ENCODE measurements at regions not wholly inside any gene's neighbourhood (a gene's known extent, or its start where the extent isn't known, plus 50 kb on each side); places are given as distances from the start of the nearest gene placed in this dataset.
A peak's percentile ranks its signal among the peaks of the same experiment; 100 is the strongest.

DNA sequence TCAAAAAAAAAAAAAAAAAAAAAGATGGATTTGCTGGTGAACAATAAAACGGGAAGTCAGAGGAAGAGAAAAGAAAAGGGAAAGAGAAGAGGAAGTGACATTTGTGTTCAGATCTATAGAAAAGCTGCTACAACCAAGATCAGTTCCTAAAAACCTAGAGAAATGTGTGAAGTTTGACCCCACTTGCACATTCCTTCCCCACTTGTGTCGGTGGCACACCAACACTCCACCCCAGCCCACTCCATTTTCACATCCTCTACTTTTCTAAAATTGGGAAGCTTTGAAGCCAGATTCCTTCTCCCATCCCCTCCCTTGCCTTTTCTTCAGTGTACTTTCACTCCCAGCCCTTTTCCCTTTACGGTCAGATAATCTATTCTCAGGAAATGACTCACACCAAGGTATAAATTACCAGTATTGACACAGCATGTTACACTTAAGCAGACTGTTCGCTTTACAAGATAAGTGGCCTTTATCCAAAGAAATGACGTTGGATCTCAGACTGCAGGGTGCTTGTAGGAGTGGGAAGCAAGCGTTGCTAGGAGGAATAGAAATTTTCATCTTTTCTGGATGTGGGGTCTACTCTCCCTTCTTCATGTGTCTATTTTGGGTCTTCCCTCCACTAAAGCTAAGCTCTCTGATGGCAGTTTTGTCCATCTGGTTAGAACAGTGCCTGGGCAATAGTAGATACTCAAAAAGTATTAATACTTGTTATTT, 92.5 kb upstream of the ADGRF1 start:
- peak overlapping the region; percentile 59 for H3K4me2 ChIP-seq (replicated peaks; ENCODE audit: extremely low read depth, low read length, poor library complexity, severe bottlenecking)
- H4K20me1 ChIP-seq (ENCODE audit: insufficient read depth, low read length) = no peaks in the 10 kb centered on the region
- WGBS (ENCODE audit: insufficient coverage) = 0% methylated on average over 1 of the region's 6 CpGs
- H2AFZ ChIP-seq (ENCODE audit: insufficient read depth, low read depth, low read length, poor library complexity, severe bottlenecking) = no peak overlapping the region
- H3K36me3 ChIP-seq (replicated peaks in 1 of 2; ENCODE audit: control insufficient read depth in 1 of 2, insufficient read depth in 2 of 2, low read length in 2 of 2) = no peaks in the 10 kb centered on the region
- no peaks in the 10 kb centered on the region for H3K36me3 Mint-ChIP-seq
- intact Hi-C loops (cut with micrococcal nuclease) = loop anchor here in 1 of 2 donors (10.0 kb wide), 1 partner anchor 110 kb away; no protein-coding TSS in a partner anchor
- no peaks in the 10 kb centered on the region for H3K27me3 ChIP-seq (ENCODE audit: control insufficient read depth in 2 of 2, insufficient read depth in 2 of 2, low read length in 2 of 2)
- H3K27ac Mint-ChIP-seq = peak overlapping the region; percentile 78 to 97 (median 93)
- no peak overlapping the region for H3K9ac ChIP-seq (ENCODE audit: insufficient read depth, low read length, poor library complexity, severe bottlenecking)
- DNase-seq = peak; percentile 28 to 69 (median 67)
- H3K27me3 Mint-ChIP-seq (ENCODE audit: low read depth in 3 of 3) = peaks cover 0 to 3% (median 1%) of the 10 kb centered on the region in 3 donors
- TF ChIP-seq, protein P1, sequence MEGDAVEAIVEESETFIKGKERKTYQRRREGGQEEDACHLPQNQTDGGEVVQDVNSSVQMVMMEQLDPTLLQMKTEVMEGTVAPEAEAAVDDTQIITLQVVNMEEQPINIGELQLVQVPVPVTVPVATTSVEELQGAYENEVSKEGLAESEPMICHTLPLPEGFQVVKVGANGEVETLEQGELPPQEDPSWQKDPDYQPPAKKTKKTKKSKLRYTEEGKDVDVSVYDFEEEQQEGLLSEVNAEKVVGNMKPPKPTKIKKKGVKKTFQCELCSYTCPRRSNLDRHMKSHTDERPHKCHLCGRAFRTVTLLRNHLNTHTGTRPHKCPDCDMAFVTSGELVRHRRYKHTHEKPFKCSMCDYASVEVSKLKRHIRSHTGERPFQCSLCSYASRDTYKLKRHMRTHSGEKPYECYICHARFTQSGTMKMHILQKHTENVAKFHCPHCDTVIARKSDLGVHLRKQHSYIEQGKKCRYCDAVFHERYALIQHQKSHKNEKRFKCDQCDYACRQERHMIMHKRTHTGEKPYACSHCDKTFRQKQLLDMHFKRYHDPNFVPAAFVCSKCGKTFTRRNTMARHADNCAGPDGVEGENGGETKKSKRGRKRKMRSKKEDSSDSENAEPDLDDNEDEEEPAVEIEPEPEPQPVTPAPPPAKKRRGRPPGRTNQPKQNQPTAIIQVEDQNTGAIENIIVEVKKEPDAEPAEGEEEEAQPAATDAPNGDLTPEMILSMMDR (IDR thresholded peaks at IDR 0.05) = no peak
- peak overlapping the region; percentile 52 to 74 for H3K4me3 Mint-ChIP-seq
- peak overlapping the region in 1 of 2 donors; percentile 63 for H3K27ac ChIP-seq (ENCODE audit: low read depth in 1 of 2, low read length in 2 of 2)
- H3K79me2 ChIP-seq (ENCODE audit: insufficient read depth, low read length) = no peaks in the 10 kb centered on the region
- H3K4me1 ChIP-seq (ENCODE audit: control insufficient read depth in 1 of 2, insufficient read depth in 2 of 2, low read length in 2 of 2) = peaks cover 21 to 22% of the 10 kb centered on the region in 2 donors
- peak overlapping the region in 1 of 3 experiments; percentile 40 for H3K4me3 ChIP-seq (replicated peaks in 1 of 3; ENCODE audit: low read depth in 2 of 3, low read length in 3 of 3)
- peaks cover 20% of the 10 kb centered on the region for H3K4me1 Mint-ChIP-seq
- H3K9me3 ChIP-seq (replicated peaks in 1 of 2; ENCODE audit: control insufficient read depth in 1 of 2, insufficient read depth in 1 of 2, low read length in 2 of 2) = no peaks in the 10 kb centered on the region
- H3K9me3 Mint-ChIP-seq = peaks cover 0 to 1% (median 0%) of the 10 kb centered on the region in 7 donors

DNA sequence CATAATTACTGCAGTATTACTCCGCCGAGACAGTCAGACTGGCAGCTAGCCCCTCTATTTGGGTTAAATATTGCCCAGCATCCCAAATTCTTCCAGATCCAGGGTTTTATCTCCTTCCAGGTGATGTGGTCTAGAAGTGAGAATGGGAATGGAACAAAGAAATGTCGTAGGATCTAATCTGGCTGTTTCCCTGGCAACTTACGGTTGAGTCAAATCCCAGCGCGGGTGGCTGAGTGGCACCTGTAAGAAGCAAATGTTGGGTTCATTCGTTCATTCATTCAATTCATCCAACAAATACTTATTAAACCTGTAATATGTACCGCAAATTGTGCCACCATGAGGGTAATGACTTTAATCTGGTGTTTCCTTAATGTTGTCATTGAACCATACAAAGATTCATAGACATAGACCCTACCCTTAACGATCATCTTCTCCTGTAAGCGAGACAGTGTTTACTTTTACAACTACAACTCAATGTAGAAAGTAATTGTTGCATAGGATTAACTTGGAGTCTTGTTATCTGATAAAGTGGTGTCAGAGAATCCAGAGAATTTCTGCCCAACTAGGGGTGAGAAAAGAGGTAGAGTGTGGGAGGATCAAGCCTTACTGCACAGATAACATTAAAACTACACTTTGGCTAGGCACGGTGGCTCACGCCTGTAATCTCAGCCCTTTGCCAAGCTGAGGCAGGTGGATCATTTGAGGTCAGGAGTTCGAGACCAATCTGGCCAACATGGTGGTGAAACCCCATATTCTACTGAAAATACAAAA, 91.3 kb upstream of the ADGRF1 start:
- no peak for DNase-seq
- Histone ChIP-seq H3K27ac (ENCODE audit: low read depth in 1 of 2, low read length in 2 of 2) (no peak overlapping the region), H2AFZ (ENCODE audit: insufficient read depth, low read depth, low read length, poor library complexity, severe bottlenecking) (no peak overlapping the region), H3K9ac (ENCODE audit: insufficient read depth, low read length, poor library complexity, severe bottlenecking) (no peak overlapping the region), H3K79me2 (ENCODE audit: insufficient read depth, low read length) (no peaks in the 10 kb centered on the region), H3K27me3 (ENCODE audit: control insufficient read depth in 2 of 2, insufficient read depth in 2 of 2, low read length in 2 of 2) (no peaks in the 10 kb centered on the region), H3K4me3 (replicated peaks in 1 of 3; ENCODE audit: low read depth in 2 of 3, low read length in 3 of 3) (no peak overlapping the region), H3K36me3 (replicated peaks in 1 of 2; ENCODE audit: control insufficient read depth in 1 of 2, insufficient read depth in 2 of 2, low read length in 2 of 2) (no peaks in the 10 kb centered on the region), H4K20me1 (ENCODE audit: insufficient read depth, low read length) (no peaks in the 10 kb centered on the region), H3K4me1 (ENCODE audit: control insufficient read depth in 1 of 2, insufficient read depth in 2 of 2, low read length in 2 of 2) (peaks cover 21 to 22% of the 10 kb centered on the region in 2 donors), H3K9me3 (replicated peaks in 1 of 2; ENCODE audit: control insufficient read depth in 1 of 2, insufficient read depth in 1 of 2, low read length in 2 of 2) (no peaks in the 10 kb centered on the region), H3K4me2 (replicated peaks; ENCODE audit: extremely low read depth, low read length, poor library complexity, severe bottlenecking) (no peak overlapping the region)
- WGBS (ENCODE audit: insufficient coverage) = no CpG with 5 or more reads among the region's 13 CpGs
- Mint-ChIP-seq H3K4me1 (peaks cover 23% of the 10 kb centered on the region), H3K36me3 (no peaks in the 10 kb centered on the region), H3K27ac (peak overlapping the region in 1 of 7 donors; percentile 78), H3K4me3 (no peak overlapping the region), H3K9me3 (peaks cover 0 to 1% (median 0%) of the 10 kb centered on the region in 7 donors), H3K27me3 (ENCODE audit: low read depth in 3 of 3) (peaks cover 0 to 2% (median 1%) of the 10 kb centered on the region in 3 donors)
- TF ChIP-seq, protein P1 (IDR thresholded peaks at IDR 0.05) = no peak
- intact Hi-C loops (cut with micrococcal nuclease) = loop anchor here in 1 of 2 donors (10.0 kb wide), 1 partner anchor 111 kb away; no protein-coding TSS in a partner anchor

All from CD14-positive monocyte (primary cell).